ENCODE measurements at regions not wholly inside any gene's neighbourhood (a gene's known extent, or its start where the extent isn't known, plus 50 kb on each side); places are given as distances from the start of the nearest gene placed in this dataset.

GRCh38 chr12:124436366-124436765 is 131.0 kb downstream of the NCOR2 start:
- TF ChIP-seq POLR2A (IDR thresholded peaks at IDR 0.05; ENCODE audit: low read depth), result no peak
- no peak for TF ChIP-seq CTCF (IDR thresholded peaks at IDR 0.05)
